ENCODE measurements at regions not wholly inside any gene's neighbourhood (a gene's known extent, or its start where the extent isn't known, plus 50 kb on each side); places are given as distances from the start of the nearest gene placed in this dataset.

GRCh38 chr2:15738943-15739342, 147.3 kb downstream of the DDX1 start:
- TF ChIP-seq POLR2AphosphoS5 (IDR thresholded peaks at IDR 0.05; ENCODE audit: low read depth, low read length) (no peak), POLR2A (IDR thresholded peaks at IDR 0.05; ENCODE audit: control extremely low read depth in 1 of 2, low read depth in 2 of 2, low read length in 2 of 2) (no peak), CEBPB (IDR thresholded peaks at IDR 0.05; ENCODE audit: low read depth, low read length) (no peak), SUZ12 (IDR thresholded peaks at IDR 0.05; ENCODE audit: low read length) (no peak), CTCF (IDR thresholded peaks at IDR 0.05; ENCODE audit: control extremely low read depth in 1 of 3, insufficient read depth in 1 of 3, low read depth in 1 of 3, low read length in 3 of 3) (no peak), NANOG (IDR thresholded peaks at IDR 0.05; ENCODE audit: insufficient read depth, low read depth, low read length, poor library complexity, severe bottlenecking) (no peak), EP300 (IDR thresholded peaks at IDR 0.05; ENCODE audit: borderline replicate concordance in 1 of 2, low read depth in 2 of 2, low read length in 2 of 2) (no peak)
